Endothelial cell of umbilical vein (primary cell): ENCODE measurements at regions not wholly inside any gene's neighbourhood (a gene's known extent, or its start where the extent isn't known, plus 50 kb on each side); places are given as distances from the start of the nearest gene placed in this dataset.

Experiments
- EZH2 ChIP-seq: IDR thresholded peaks from 2 replicates; pipeline ENCODE4 v1.6.1; 2012; ENCODE audit warnings: borderline replicate concordance, low read depth, mild to moderate bottlenecking, moderate library complexity, low read length, inconsistent platforms; ENCODE audit not compliant: severe bottlenecking
- FOS ChIP-seq: IDR thresholded peaks from 2 replicates; pipeline ENCODE4 v1.6.1; 2011; ENCODE audit warnings: mild to moderate bottlenecking, low read length, moderate library complexity, borderline replicate concordance; ENCODE audit not compliant: insufficient read depth
- JUN ChIP-seq: IDR thresholded peaks from 2 replicates; pipeline ENCODE4 v1.6.1; 2011; ENCODE audit warnings: borderline replicate concordance, low read depth; ENCODE audit not compliant: insufficient read length, insufficient read depth
- MYC ChIP-seq: IDR thresholded peaks from one replicate; pipeline ENCODE4 v1.6.1; 2011; ENCODE audit warnings: mild to moderate bottlenecking, low read depth, low read length
- POLR2A ChIP-seq: IDR thresholded peaks from 2 replicates; pipeline ENCODE4 v1.6.1; 2012; ENCODE audit warnings: low read depth, mild to moderate bottlenecking, control low read depth, low read length
- POLR2AphosphoS5 ChIP-seq: IDR thresholded peaks from 2 replicates; pipeline ENCODE4 v1.6.1; 2012; ENCODE audit warnings: low read depth, mild to moderate bottlenecking, control low read depth, low read length, moderate library complexity; ENCODE audit not compliant: insufficient read depth
- TF ChIP-seq, protein P1 (sequence below), 2 donors: IDR thresholded peaks; 1 replicate in 1 of 2; 2 replicates in 1 of 2; pipeline ENCODE4 v1.5.1; 2011; ENCODE audit warnings: low read length in 2 of 2, mild to moderate bottlenecking in 2 of 2, moderate library complexity in 2 of 2, control low read depth in 1 of 2, inconsistent platforms in 1 of 2, low read depth in 1 of 2; ENCODE audit not compliant: insufficient read depth in 1 of 2; ENCODE audit errors: extremely low read depth in 1 of 2
- TF ChIP-seq, protein P2 (sequence below): IDR thresholded peaks from 2 replicates; pipeline ENCODE4 v1.6.1; 2011; ENCODE audit not compliant: insufficient read depth, insufficient read length

DNA sequence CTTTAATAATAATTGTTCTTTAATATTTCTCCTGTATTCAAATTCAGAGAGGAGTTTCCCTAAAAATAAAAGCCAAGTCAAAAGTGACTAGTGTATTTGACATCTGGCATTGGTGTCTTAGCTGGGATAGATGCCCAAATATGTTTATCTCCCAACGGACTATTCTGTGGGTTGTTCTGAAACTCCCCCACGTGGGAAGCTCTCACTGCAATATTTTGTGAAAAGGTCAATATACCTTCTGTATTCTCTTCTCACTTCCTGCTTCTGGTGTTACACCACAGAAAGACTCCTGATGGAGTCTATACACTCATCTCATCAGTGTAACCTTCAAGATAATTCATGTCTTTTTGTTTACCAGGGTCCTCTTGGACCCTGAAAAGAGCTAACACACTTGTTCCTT lies 2052.8 kb upstream of the TENM3 start:
- TF ChIP-seq POLR2A, result no peak
- no peak for TF ChIP-seq EZH2
- TF ChIP-seq, protein P1, sequence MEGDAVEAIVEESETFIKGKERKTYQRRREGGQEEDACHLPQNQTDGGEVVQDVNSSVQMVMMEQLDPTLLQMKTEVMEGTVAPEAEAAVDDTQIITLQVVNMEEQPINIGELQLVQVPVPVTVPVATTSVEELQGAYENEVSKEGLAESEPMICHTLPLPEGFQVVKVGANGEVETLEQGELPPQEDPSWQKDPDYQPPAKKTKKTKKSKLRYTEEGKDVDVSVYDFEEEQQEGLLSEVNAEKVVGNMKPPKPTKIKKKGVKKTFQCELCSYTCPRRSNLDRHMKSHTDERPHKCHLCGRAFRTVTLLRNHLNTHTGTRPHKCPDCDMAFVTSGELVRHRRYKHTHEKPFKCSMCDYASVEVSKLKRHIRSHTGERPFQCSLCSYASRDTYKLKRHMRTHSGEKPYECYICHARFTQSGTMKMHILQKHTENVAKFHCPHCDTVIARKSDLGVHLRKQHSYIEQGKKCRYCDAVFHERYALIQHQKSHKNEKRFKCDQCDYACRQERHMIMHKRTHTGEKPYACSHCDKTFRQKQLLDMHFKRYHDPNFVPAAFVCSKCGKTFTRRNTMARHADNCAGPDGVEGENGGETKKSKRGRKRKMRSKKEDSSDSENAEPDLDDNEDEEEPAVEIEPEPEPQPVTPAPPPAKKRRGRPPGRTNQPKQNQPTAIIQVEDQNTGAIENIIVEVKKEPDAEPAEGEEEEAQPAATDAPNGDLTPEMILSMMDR (IDR thresholded peaks at IDR 0.05; ENCODE audit: extremely low read depth in 1 of 2, insufficient read depth in 1 of 2, low read depth in 1 of 2, low read length in 2 of 2), result no peak
- no peak for TF ChIP-seq JUN
- no peak for TF ChIP-seq POLR2AphosphoS5
- no peak for TF ChIP-seq MYC
- TF ChIP-seq, protein P2, sequence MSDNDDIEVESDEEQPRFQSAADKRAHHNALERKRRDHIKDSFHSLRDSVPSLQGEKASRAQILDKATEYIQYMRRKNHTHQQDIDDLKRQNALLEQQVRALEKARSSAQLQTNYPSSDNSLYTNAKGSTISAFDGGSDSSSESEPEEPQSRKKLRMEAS, result no peak
- no peak for TF ChIP-seq FOS
